CD4-positive, CD25-positive, alpha-beta regulatory T cell (primary cell): ENCODE measurements at regions not wholly inside any gene's neighbourhood (a gene's known extent, or its start where the extent isn't known, plus 50 kb on each side); places are given as distances from the start of the nearest gene placed in this dataset.

Experiments
- ATAC-seq, 2 donors: fragments of 150-1000 bp; cut with Tn5 transposase; one replicate each; pipeline ENCODE4 v1.10.0; 2021; ENCODE audit warnings: low read depth in 2 of 2, moderate number of reproducible peaks in 2 of 2, moderate library complexity in 1 of 2
- DNase-seq, 3 donors: peaks; one replicate each; pipeline versions ENCODE4 v3.0.0 to v3.0.0-alpha.2; 2012 to 2022; ENCODE audit warnings: mixed read lengths in 1 of 3
- H3K27ac ChIP-seq: one replicate; pipeline ENCODE4 v1.7.0; 2013; ENCODE audit warnings: mild to moderate bottlenecking, low read length; ENCODE audit not compliant: insufficient read depth, poor library complexity, severe bottlenecking
- H3K27me3 ChIP-seq: one replicate; pipeline ENCODE4 v1.7.0; 2013; ENCODE audit warnings: low read length; ENCODE audit not compliant: control insufficient read depth, insufficient read depth
- H3K36me3 ChIP-seq: one replicate; pipeline ENCODE4 v1.7.0; 2013; ENCODE audit warnings: mild to moderate bottlenecking, low read length, moderate library complexity; ENCODE audit not compliant: control insufficient read depth, insufficient read depth
- H3K4me1 ChIP-seq: 2 replicates; pipeline ENCODE4 v1.7.0; 2013; ENCODE audit warnings: mild to moderate bottlenecking, low read length; ENCODE audit not compliant: insufficient read depth, control insufficient read depth, poor library complexity, severe bottlenecking
- H3K4me3 ChIP-seq: one replicate; pipeline ENCODE4 v1.7.0; 2013; ENCODE audit warnings: low read depth, mild to moderate bottlenecking, low read length, moderate library complexity
- H3K9me3 ChIP-seq, 2 experiments: 1 replicate in 1 of 2; 2 replicates in 1 of 2; pipeline ENCODE4 v1.7.0; 2013; ENCODE audit warnings: low read length in 2 of 2, mild to moderate bottlenecking in 1 of 2, moderate library complexity in 1 of 2; ENCODE audit not compliant: control insufficient read depth in 2 of 2
- H3K27ac Mint-ChIP-seq, 3 donors: one replicate each; pipeline ENCODE4 v1.8.0; 2020 to 2022; ENCODE audit warnings: mild to moderate bottlenecking in 3 of 3, mixed read lengths in 3 of 3, moderate library complexity in 2 of 3
- H3K27me3 Mint-ChIP-seq: one replicate; pipeline ENCODE4 v1.8.0; 2022; ENCODE audit warnings: mild to moderate bottlenecking, mixed read lengths
- H3K36me3 Mint-ChIP-seq: one replicate; pipeline ENCODE4 v1.8.0; 2020; ENCODE audit warnings: mixed read lengths
- H3K4me1 Mint-ChIP-seq, 4 donors: one replicate each; pipeline ENCODE4 v1.8.0; 2020 to 2022; ENCODE audit warnings: mixed read lengths in 4 of 4, mild to moderate bottlenecking in 1 of 4
- H3K4me3 Mint-ChIP-seq, 4 donors: one replicate each; pipeline ENCODE4 v1.8.0; 2020 to 2022; ENCODE audit warnings: mild to moderate bottlenecking in 4 of 4, mixed read lengths in 4 of 4, moderate library complexity in 3 of 4
- H3K9me3 Mint-ChIP-seq, 7 donors: one replicate each; pipeline ENCODE4 v1.8.0; 2020 to 2022; ENCODE audit warnings: mixed read lengths in 7 of 7, mild to moderate bottlenecking in 3 of 7, moderate library complexity in 2 of 7

- no peaks in the 10 kb centered on the region for H3K9me3 ChIP-seq
- H3K4me3 Mint-ChIP-seq = no peak overlapping the region
- no peak for DNase-seq
- H3K36me3 Mint-ChIP-seq = no peaks in the 10 kb centered on the region
- H3K36me3 ChIP-seq = no peaks in the 10 kb centered on the region
- ATAC-seq = no peak
- no peaks in the 10 kb centered on the region for H3K4me1 ChIP-seq
- no peak overlapping the region for H3K27ac Mint-ChIP-seq
- H3K27me3 Mint-ChIP-seq = no peaks in the 10 kb centered on the region
- peaks cover 0 to 7% (median 2%) of the 10 kb centered on the region in 7 donors for H3K9me3 Mint-ChIP-seq
- peaks cover 0 to 4% (median 0%) of the 10 kb centered on the region in 4 donors for H3K4me1 Mint-ChIP-seq
- H3K4me3 ChIP-seq = no peak overlapping the region
- no peak overlapping the region for H3K27ac ChIP-seq
- no peaks in the 10 kb centered on the region for H3K27me3 ChIP-seq
Measured at GRCh38 chr3:64832098-64832497, 144.3 kb upstream of the ADAMTS9 start.

- no peaks in the 10 kb centered on the region for H3K36me3 Mint-ChIP-seq
- H3K4me1 Mint-ChIP-seq = peaks cover 0 to 4% (median 0%) of the 10 kb centered on the region in 4 donors
- no peaks in the 10 kb centered on the region for H3K27me3 Mint-ChIP-seq
- no peak overlapping the region for H3K4me3 ChIP-seq
- H3K4me3 Mint-ChIP-seq = no peak overlapping the region
- no peak overlapping the region for H3K27ac ChIP-seq
- no peaks in the 10 kb centered on the region for H3K36me3 ChIP-seq
- no peaks in the 10 kb centered on the region for H3K4me1 ChIP-seq
- H3K27me3 ChIP-seq = no peaks in the 10 kb centered on the region
- H3K9me3 ChIP-seq = no peaks in the 10 kb centered on the region
- H3K27ac Mint-ChIP-seq = no peak overlapping the region
- DNase-seq = no peak
- H3K9me3 Mint-ChIP-seq = peaks cover 0 to 7% (median 2%) of the 10 kb centered on the region in 7 donors
- no peak for ATAC-seq
Measured at GRCh38 chr3:64830681-64831080, 142.9 kb upstream of the ADAMTS9 start.

- H3K27ac ChIP-seq = no peak overlapping the region
- H3K27ac Mint-ChIP-seq = no peak overlapping the region
- no peaks in the 10 kb centered on the region for H3K27me3 Mint-ChIP-seq
- DNase-seq (no peak), ATAC-seq (no peak)
- H3K9me3 ChIP-seq = no peaks in the 10 kb centered on the region
- peaks cover 0 to 7% (median 6%) of the 10 kb centered on the region in 7 donors for H3K9me3 Mint-ChIP-seq
- H3K36me3 ChIP-seq = no peaks in the 10 kb centered on the region
- no peaks in the 10 kb centered on the region for H3K36me3 Mint-ChIP-seq
- H3K4me3 ChIP-seq = no peak overlapping the region
- H3K4me3 Mint-ChIP-seq = no peak overlapping the region
- peaks cover 0 to 4% (median 0%) of the 10 kb centered on the region in 4 donors for H3K4me1 Mint-ChIP-seq
- no peaks in the 10 kb centered on the region for H3K4me1 ChIP-seq
- H3K27me3 ChIP-seq = no peaks in the 10 kb centered on the region
Measured at GRCh38 chr3:64829331-64829730, 141.5 kb upstream of the ADAMTS9 start.

GRCh38 chr3:64828276-64828675 lies 140.5 kb upstream of the ADAMTS9 start:
- H3K9me3 Mint-ChIP-seq = peaks cover 0 to 7% (median 6%) of the 10 kb centered on the region in 7 donors

GRCh38 chr3:64827431-64827830 lies 139.6 kb upstream of the ADAMTS9 start:
- Histone ChIP-seq H3K4me1 (no peaks in the 10 kb centered on the region), H3K27me3 (no peaks in the 10 kb centered on the region), H3K9me3 (no peaks in the 10 kb centered on the region), H3K4me3 (no peak overlapping the region), H3K27ac (no peak overlapping the region), H3K36me3 (no peaks in the 10 kb centered on the region)
- Mint-ChIP-seq H3K9me3 (peaks cover 0 to 9% (median 6%) of the 10 kb centered on the region in 7 donors), H3K27me3 (no peaks in the 10 kb centered on the region), H3K4me1 (peaks cover 0 to 4% (median 0%) of the 10 kb centered on the region in 4 donors), H3K27ac (no peak overlapping the region), H3K4me3 (no peak overlapping the region), H3K36me3 (no peaks in the 10 kb centered on the region)
- ATAC-seq = no peak
- DNase-seq = no peak

More at GRCh38 chr3:64828276-64828675, 140.5 kb upstream of the ADAMTS9 start:
- Histone ChIP-seq H3K4me3 (no peak overlapping the region), H3K27me3 (no peaks in the 10 kb centered on the region), H3K9me3 (no peaks in the 10 kb centered on the region), H3K4me1 (no peaks in the 10 kb centered on the region), H3K27ac (no peak overlapping the region), H3K36me3 (no peaks in the 10 kb centered on the region)
- DNase-seq (no peak), ATAC-seq (no peak)
- no peak overlapping the region for H3K4me3 Mint-ChIP-seq
- H3K27me3 Mint-ChIP-seq = no peaks in the 10 kb centered on the region
- H3K36me3 Mint-ChIP-seq = no peaks in the 10 kb centered on the region
- H3K27ac Mint-ChIP-seq = no peak overlapping the region
- H3K4me1 Mint-ChIP-seq = peaks cover 0 to 4% (median 0%) of the 10 kb centered on the region in 4 donors

GRCh38 chr3:64827019-64827418 lies 139.2 kb upstream of the ADAMTS9 start:
- Histone ChIP-seq H3K27me3 (no peaks in the 10 kb centered on the region), H3K27ac (no peak overlapping the region), H3K9me3 (no peaks in the 10 kb centered on the region), H3K36me3 (no peaks in the 10 kb centered on the region), H3K4me1 (no peaks in the 10 kb centered on the region), H3K4me3 (no peak overlapping the region)
- Mint-ChIP-seq H3K9me3 (peaks cover 0 to 8% (median 6%) of the 10 kb centered on the region in 7 donors), H3K27ac (no peak overlapping the region), H3K4me3 (no peak overlapping the region), H3K27me3 (no peaks in the 10 kb centered on the region), H3K4me1 (peaks cover 0 to 4% (median 0%) of the 10 kb centered on the region in 4 donors), H3K36me3 (no peaks in the 10 kb centered on the region)
- ATAC-seq = no peak
- DNase-seq = no peak

GRCh38 chr3:64825404-64826120 lies 137.8 kb upstream of the ADAMTS9 start:
- Histone ChIP-seq H3K27ac (no peak overlapping the region), H3K27me3 (no peaks in the 10 kb centered on the region), H3K36me3 (no peaks in the 10 kb centered on the region), H3K4me1 (no peaks in the 10 kb centered on the region), H3K9me3 (no peaks in the 10 kb centered on the region), H3K4me3 (no peak overlapping the region)
- peaks cover 0 to 4% (median 0%) of the 10 kb centered on the region in 4 donors for H3K4me1 Mint-ChIP-seq
- no peaks in the 10 kb centered on the region for H3K36me3 Mint-ChIP-seq
- peaks cover 0 to 7% (median 6%) of the 10 kb centered on the region in 7 donors for H3K9me3 Mint-ChIP-seq
- no peak overlapping the region for H3K4me3 Mint-ChIP-seq
- no peaks in the 10 kb centered on the region for H3K27me3 Mint-ChIP-seq
- DNase-seq = no peak
- no peak overlapping the region for H3K27ac Mint-ChIP-seq
- ATAC-seq = no peak

GRCh38 chr3:64824394-64824909 lies 136.7 kb upstream of the ADAMTS9 start:
- H3K27me3 ChIP-seq = no peaks in the 10 kb centered on the region
- peaks cover 0 to 4% (median 0%) of the 10 kb centered on the region in 4 donors for H3K4me1 Mint-ChIP-seq
- no peak overlapping the region for H3K27ac Mint-ChIP-seq
- H3K36me3 Mint-ChIP-seq = no peaks in the 10 kb centered on the region
- H3K4me1 ChIP-seq = no peaks in the 10 kb centered on the region
- no peak overlapping the region for H3K4me3 Mint-ChIP-seq
- DNase-seq = no peak
- H3K36me3 ChIP-seq = no peaks in the 10 kb centered on the region
- H3K27ac ChIP-seq = no peak overlapping the region
- ATAC-seq = no peak
- peaks cover 0 to 5% (median 2%) of the 10 kb centered on the region in 7 donors for H3K9me3 Mint-ChIP-seq
- no peak overlapping the region for H3K4me3 ChIP-seq
- H3K9me3 ChIP-seq = no peaks in the 10 kb centered on the region
- H3K27me3 Mint-ChIP-seq = no peaks in the 10 kb centered on the region
